Loucy (cell line): ENCODE measurements at regions not wholly inside any gene's neighbourhood (a gene's known extent, or its start where the extent isn't known, plus 50 kb on each side); places are given as distances from the start of the nearest gene placed in this dataset.

ENCODE experiments used
- EZH2phosphoT487 ChIP-seq: fragments of 200-600 bp; IDR thresholded peaks from 2 replicates; pipeline ENCODE4 v1.6.1; 2018; ENCODE audit warnings: antibody characterized with exemption, mild to moderate bottlenecking, moderate library complexity, borderline replicate concordance
- TF ChIP-seq, protein P1 (sequence below): fragments of 200-600 bp; sonication (generic); conservative IDR thresholded peaks from 2 replicates; pipeline ENCODE4 v1.5.1; 2014; ENCODE audit warnings: mild to moderate bottlenecking, antibody characterized with exemption, low read length

DNA sequence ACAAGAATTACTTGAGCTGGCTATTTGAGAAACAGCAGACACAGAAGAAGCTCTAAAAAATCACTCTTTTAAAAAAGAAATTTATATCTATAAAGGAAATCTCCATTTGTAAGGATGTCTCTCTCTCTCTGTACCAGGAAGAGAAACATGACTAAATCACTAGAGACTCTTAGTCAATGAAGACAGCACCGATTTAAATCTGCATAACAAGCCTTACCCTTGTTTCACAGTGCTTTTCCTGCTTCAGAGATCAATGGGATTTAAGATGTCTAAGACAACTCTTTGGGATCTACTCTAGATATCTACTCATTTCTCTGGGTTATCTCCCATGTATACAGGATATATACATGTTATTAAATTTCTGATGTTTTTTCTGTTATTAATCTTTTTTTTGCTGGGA, 359.2 kb upstream of the RND3 start:
- TF ChIP-seq, protein P1, sequence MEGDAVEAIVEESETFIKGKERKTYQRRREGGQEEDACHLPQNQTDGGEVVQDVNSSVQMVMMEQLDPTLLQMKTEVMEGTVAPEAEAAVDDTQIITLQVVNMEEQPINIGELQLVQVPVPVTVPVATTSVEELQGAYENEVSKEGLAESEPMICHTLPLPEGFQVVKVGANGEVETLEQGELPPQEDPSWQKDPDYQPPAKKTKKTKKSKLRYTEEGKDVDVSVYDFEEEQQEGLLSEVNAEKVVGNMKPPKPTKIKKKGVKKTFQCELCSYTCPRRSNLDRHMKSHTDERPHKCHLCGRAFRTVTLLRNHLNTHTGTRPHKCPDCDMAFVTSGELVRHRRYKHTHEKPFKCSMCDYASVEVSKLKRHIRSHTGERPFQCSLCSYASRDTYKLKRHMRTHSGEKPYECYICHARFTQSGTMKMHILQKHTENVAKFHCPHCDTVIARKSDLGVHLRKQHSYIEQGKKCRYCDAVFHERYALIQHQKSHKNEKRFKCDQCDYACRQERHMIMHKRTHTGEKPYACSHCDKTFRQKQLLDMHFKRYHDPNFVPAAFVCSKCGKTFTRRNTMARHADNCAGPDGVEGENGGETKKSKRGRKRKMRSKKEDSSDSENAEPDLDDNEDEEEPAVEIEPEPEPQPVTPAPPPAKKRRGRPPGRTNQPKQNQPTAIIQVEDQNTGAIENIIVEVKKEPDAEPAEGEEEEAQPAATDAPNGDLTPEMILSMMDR, result no peak
- TF ChIP-seq EZH2phosphoT487, result no peak
